PC-9 (cell line): ENCODE measurements at regions not wholly inside any gene's neighbourhood (a gene's known extent, or its start where the extent isn't known, plus 50 kb on each side); places are given as distances from the start of the nearest gene placed in this dataset.

ENCODE experiments used
- BruUV-seq: library from RNA; stranded (reverse); fragments of 400-500 nt; replicated peaks from 2 replicates; lab custom pipeline; 2021; lab: Mats Ljungman, UMichigan
- CTCF ChIA-PET: fragments of 300-600 bp; sonication (Branson Sonifier 250); formaldehyde crosslinking; loops from one replicate; lab custom pipeline; 2022; ENCODE audit warnings: antibody characterized with exemption; lab: Charles Lee
- POLR2A ChIA-PET: fragments of 300-600 bp; sonication (Branson Sonifier 250); formaldehyde crosslinking; loops from one replicate; lab custom pipeline; 2022; ENCODE audit warnings: antibody characterized with exemption; ENCODE audit not compliant: unreplicated experiment; lab: Charles Lee
- DNase-seq, 2 experiments: peaks; one replicate each; pipeline versions ENCODE4 v3.0.0 to v3.0.0-alpha.2; 2015 to 2022; ENCODE audit warnings: mixed read lengths in 1 of 2
- H2AFZ ChIP-seq: fragments of 200-600 bp; sonication (generic); 2 replicates; pipeline ENCODE4 v1.8.1; 2017; ENCODE audit warnings: antibody characterized with exemption
- H3F3A ChIP-seq: fragments of 200-600 bp; sonication (generic); 2 replicates; pipeline ENCODE4 v1.8.1; 2017; ENCODE audit warnings: antibody characterized with exemption, mild to moderate bottlenecking, low read depth; ENCODE audit not compliant: insufficient read depth
- H3K27ac ChIP-seq: fragments of 200-600 bp; sonication (generic); 2 replicates; pipeline ENCODE4 v1.6.1; 2016; ENCODE audit warnings: mixed run types
- H3K27me3 ChIP-seq: fragments of 200-600 bp; sonication (generic); 2 replicates; pipeline ENCODE4 v1.6.1; 2016; ENCODE audit warnings: low read depth, mixed run types; ENCODE audit not compliant: insufficient read depth
- H3K36me3 ChIP-seq: fragments of 200-600 bp; sonication (generic); 2 replicates; pipeline ENCODE4 v1.6.1; 2016; ENCODE audit warnings: low read depth, mixed run types
- H3K4me1 ChIP-seq: fragments of 200-600 bp; sonication (generic); replicated peaks from 2 replicates; pipeline ENCODE4 v1.6.1; 2016; ENCODE audit warnings: mixed run types; ENCODE audit not compliant: insufficient read depth
- H3K4me2 ChIP-seq: fragments of 200-600 bp; sonication (generic); 2 replicates; pipeline ENCODE4 v1.6.1; 2017; ENCODE audit warnings: mixed run types
- H3K4me3 ChIP-seq: fragments of 200-600 bp; sonication (generic); 2 replicates; pipeline ENCODE4 v1.6.1; 2016; ENCODE audit warnings: mixed run types
- H3K79me2 ChIP-seq: fragments of 200-600 bp; sonication (generic); 2 replicates; pipeline ENCODE4 v1.6.1; 2017; ENCODE audit warnings: low read depth, mixed run types
- H3K9me2 ChIP-seq: fragments of 200-600 bp; sonication (generic); 2 replicates; pipeline ENCODE4 v1.8.1; 2017; ENCODE audit warnings: mild to moderate bottlenecking; ENCODE audit not compliant: insufficient read depth
- H3K9me3 ChIP-seq: fragments of 200-600 bp; sonication (generic); 2 replicates; pipeline ENCODE4 v1.8.1; 2016; ENCODE audit warnings: low read depth; ENCODE audit not compliant: insufficient read depth
- H4K20me1 ChIP-seq: fragments of 200-600 bp; sonication (generic); 2 replicates; pipeline ENCODE4 v1.8.1; 2017; ENCODE audit not compliant: insufficient read depth
- EZH2 ChIP-seq: fragments of 200-600 bp; sonication (generic); IDR thresholded peaks from 2 replicates; pipeline ENCODE4 v1.8.0; 2017; ENCODE audit warnings: antibody characterized with exemption, low read depth
- intact Hi-C: fragments of 100-400 bp; cut with micrococcal nuclease; formaldehyde crosslinking; loops from one replicate; pipeline ENCODE4 v1.10.0; 2022; ENCODE audit not compliant: unreplicated experiment
- TF ChIP-seq, protein P1 (sequence below): fragments of 200-600 bp; sonication (generic); conservative IDR thresholded peaks from 2 replicates; pipeline ENCODE4 v1.6.1; 2017; ENCODE audit warnings: mixed run types, antibody characterized with exemption, mild to moderate bottlenecking, moderate library complexity

DNA sequence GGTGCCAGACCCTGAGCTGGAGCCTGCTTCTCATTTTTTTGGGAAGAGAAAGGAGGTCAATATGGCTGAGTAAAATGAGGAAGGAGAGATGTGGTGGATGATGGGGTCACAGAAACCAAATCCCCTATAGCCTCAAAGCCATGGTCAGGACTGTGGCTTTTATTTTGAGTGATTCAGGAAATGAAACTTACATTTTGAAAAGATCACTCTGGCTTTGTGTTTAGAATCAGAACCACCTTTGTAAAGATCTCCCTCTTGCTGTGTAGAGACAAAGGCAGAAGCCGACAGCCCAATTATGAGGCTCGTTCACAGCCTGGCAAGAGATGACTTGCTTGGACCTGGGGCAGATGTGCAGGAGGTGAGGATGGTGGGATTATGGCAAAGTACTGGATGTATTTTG, 121.6 kb upstream of the ANKFN1 start:
- TF ChIP-seq, protein P1, sequence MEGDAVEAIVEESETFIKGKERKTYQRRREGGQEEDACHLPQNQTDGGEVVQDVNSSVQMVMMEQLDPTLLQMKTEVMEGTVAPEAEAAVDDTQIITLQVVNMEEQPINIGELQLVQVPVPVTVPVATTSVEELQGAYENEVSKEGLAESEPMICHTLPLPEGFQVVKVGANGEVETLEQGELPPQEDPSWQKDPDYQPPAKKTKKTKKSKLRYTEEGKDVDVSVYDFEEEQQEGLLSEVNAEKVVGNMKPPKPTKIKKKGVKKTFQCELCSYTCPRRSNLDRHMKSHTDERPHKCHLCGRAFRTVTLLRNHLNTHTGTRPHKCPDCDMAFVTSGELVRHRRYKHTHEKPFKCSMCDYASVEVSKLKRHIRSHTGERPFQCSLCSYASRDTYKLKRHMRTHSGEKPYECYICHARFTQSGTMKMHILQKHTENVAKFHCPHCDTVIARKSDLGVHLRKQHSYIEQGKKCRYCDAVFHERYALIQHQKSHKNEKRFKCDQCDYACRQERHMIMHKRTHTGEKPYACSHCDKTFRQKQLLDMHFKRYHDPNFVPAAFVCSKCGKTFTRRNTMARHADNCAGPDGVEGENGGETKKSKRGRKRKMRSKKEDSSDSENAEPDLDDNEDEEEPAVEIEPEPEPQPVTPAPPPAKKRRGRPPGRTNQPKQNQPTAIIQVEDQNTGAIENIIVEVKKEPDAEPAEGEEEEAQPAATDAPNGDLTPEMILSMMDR, result no peak
- no peak for TF ChIP-seq EZH2
- no peaks in the 10 kb centered on the region for H3K9me2 ChIP-seq
- no peak overlapping the region for H3K4me3 ChIP-seq
- H3K36me3 ChIP-seq, result no peaks in the 10 kb centered on the region
- H4K20me1 ChIP-seq, result 0 out of 2 replicates have a peak, but pooled peaks cover 4% of the 10 kb centered on the region
- intact Hi-C loops, result no loop called here
- no peaks in the 10 kb centered on the region for H3F3A ChIP-seq
- no peaks in the 10 kb centered on the region for H3K9me3 ChIP-seq
- DNase-seq, result no peak
- no peak overlapping the region for H3K27ac ChIP-seq
- H3K79me2 ChIP-seq, result no peaks in the 10 kb centered on the region
- POLR2A ChIA-PET, result no interaction called here
- no TSS peak for BruUV-seq
- CTCF ChIA-PET, result no interaction called here
- H3K27me3 ChIP-seq, result no peaks in the 10 kb centered on the region
- H2AFZ ChIP-seq, result no peak overlapping the region
- no peaks in the 10 kb centered on the region for H3K4me1 ChIP-seq
- no peak overlapping the region for H3K4me2 ChIP-seq

DNA sequence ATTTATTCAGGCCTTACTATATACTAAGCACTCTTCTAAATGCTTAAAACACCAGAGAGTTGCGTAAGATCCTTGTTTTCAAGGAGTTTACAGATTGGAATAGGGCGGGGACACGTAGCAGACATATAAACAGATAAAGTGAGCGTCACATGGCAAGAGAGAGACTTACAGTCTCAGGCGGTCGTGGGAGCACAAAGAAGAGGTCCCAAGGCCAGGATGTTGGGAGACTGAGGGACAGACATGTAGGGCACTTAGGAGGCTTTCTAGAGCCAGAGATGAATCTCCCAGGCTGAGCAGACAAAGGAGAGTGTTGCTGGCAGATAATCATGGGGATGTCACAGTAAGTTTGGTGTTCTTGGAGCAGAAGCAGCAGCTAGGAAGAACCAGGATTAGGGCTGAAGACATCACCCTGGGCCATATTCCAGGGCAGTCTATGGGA, 119.1 kb upstream of the ANKFN1 start:
- H3K4me3 ChIP-seq, result no peak overlapping the region
- BruUV-seq, result no TSS peak
- TF ChIP-seq, protein P1, result no peak
- no peak for TF ChIP-seq EZH2
- H3K4me1 ChIP-seq, result no peaks in the 10 kb centered on the region
- no peaks in the 10 kb centered on the region for H3K9me3 ChIP-seq
- CTCF ChIA-PET, result no interaction called here
- POLR2A ChIA-PET, result no interaction called here
- H4K20me1 ChIP-seq, result 0 out of 2 replicates have a peak, but pooled peaks cover 4% of the 10 kb centered on the region
- DNase-seq, result no peak
- intact Hi-C loops, result no loop called here
- H2AFZ ChIP-seq, result no peak overlapping the region
- H3K27me3 ChIP-seq, result no peaks in the 10 kb centered on the region
- no peaks in the 10 kb centered on the region for H3K9me2 ChIP-seq
- H3K36me3 ChIP-seq, result no peaks in the 10 kb centered on the region
- H3F3A ChIP-seq, result no peaks in the 10 kb centered on the region
- no peak overlapping the region for H3K27ac ChIP-seq
- no peak overlapping the region for H3K4me2 ChIP-seq
- no peaks in the 10 kb centered on the region for H3K79me2 ChIP-seq

DNA sequence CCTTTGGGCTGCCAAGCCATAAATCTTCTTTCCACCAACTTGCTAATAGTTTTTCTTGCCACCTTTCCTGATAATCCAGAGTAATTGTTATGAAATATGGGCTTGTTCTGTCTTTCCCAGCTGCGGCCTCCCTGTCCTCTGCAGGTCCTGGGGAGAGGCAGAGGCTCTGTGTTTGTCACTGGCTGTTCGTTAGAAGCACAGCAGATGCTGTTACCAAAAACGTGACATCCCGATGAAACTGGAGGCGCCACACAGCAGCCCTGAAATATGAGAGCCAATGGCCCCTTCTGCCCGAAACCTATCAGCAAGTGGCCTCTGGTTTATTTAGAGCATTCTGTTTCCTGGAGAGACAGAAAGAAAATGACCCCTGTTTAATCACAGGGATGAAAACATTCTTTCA, 115.1 kb upstream of the ANKFN1 start:
- no peaks in the 10 kb centered on the region for H3K36me3 ChIP-seq
- no peak overlapping the region for H3K4me2 ChIP-seq
- intact Hi-C loops, result no loop called here
- 0 out of 2 replicates have a peak, but pooled peaks cover 3% of the 10 kb centered on the region for H4K20me1 ChIP-seq
- peaks cover 14% of the 10 kb centered on the region; the same call in 1 of the 2 replicates for H3K27me3 ChIP-seq
- no peak for DNase-seq
- no peaks in the 10 kb centered on the region for H3K9me3 ChIP-seq
- ChIA-PET CTCF (no interaction called here), POLR2A (no interaction called here)
- no peaks in the 10 kb centered on the region for H3K4me1 ChIP-seq
- BruUV-seq, result no TSS peak
- no peak overlapping the region for H2AFZ ChIP-seq
- H3K4me3 ChIP-seq, result no peak overlapping the region
- no peaks in the 10 kb centered on the region for H3K79me2 ChIP-seq
- TF ChIP-seq, protein P1, result no peak
- no peak for TF ChIP-seq EZH2
- H3K27ac ChIP-seq, result no peak overlapping the region
- H3K9me2 ChIP-seq, result no peaks in the 10 kb centered on the region
- H3F3A ChIP-seq, result no peaks in the 10 kb centered on the region
